A549 (cell line): ENCODE measurements at regions not wholly inside any gene's neighbourhood (a gene's known extent, or its start where the extent isn't known, plus 50 kb on each side); places are given as distances from the start of the nearest gene placed in this dataset.

ENCODE experiments used
- ATAC-seq, 2 experiments: fragments of 200-7000 bp in 1 of 2; fragments of >200 bp in 1 of 2; cut with Nextera tagmentation in 1 of 2; cut with Tn5 transposase in 1 of 2; 3 replicates each; pipeline versions ENCODE4 v1.8.0 to v1.9.1; 2018 to 2020; ENCODE audit warnings: mild to moderate bottlenecking in 1 of 2, moderate library complexity in 1 of 2
- CTCF ChIA-PET: fragments of 300-600 bp; sonication (Branson Sonifier 250); formaldehyde crosslinking; extraction: SDS; loops from one replicate; lab custom pipeline; 2021; ENCODE audit warnings: antibody characterized with exemption, inconsistent platforms; lab: Yijun Ruan, JAX
- POLR2A ChIA-PET: fragments of 350-600 bp; formaldehyde crosslinking; extraction: SDS; loops from one replicate; lab custom pipeline; 2021; ENCODE audit warnings: antibody characterized with exemption, inconsistent platforms; lab: Yijun Ruan, JAX
- DNase-seq, 2 experiments: peaks; one replicate each; pipeline versions ENCODE4 v3.0.0 to v3.0.0-alpha.2; 2011 to 2016; ENCODE audit warnings: low read depth in 1 of 2, low spot score in 1 of 2
- FAIRE-seq: peaks from 2 replicates; lab custom pipeline; 2011; peaks lifted over from hg19 to GRCh38; lab: Jason Lieb, UNC
- H3K27ac ChIP-seq, 2 experiments: fragments of >200 bp; sonication (Bioruptor Twin); formaldehyde crosslinking; 3 replicates each; pipeline ENCODE4 v1.5.1; 2016 to 2017
- H3K4me1 ChIP-seq: fragments of >200 bp; sonication (Bioruptor Twin); formaldehyde crosslinking; 3 replicates; pipeline ENCODE4 v1.6.1; 2016
- H3K4me2 ChIP-seq: fragments of >200 bp; sonication (Bioruptor Twin); formaldehyde crosslinking; 3 replicates; pipeline ENCODE4 v1.6.1; 2016
- H3K4me3 ChIP-seq: fragments of >200 bp; sonication (Bioruptor Twin); formaldehyde crosslinking; 3 replicates; pipeline ENCODE4 v1.5.1; 2016
- H3K9me3 ChIP-seq: fragments of >200 bp; sonication (Bioruptor Twin); formaldehyde crosslinking; 3 replicates; pipeline ENCODE4 v1.6.1; 2016
- CBX2 ChIP-seq: fragments of 200-600 bp; sonication (generic); IDR thresholded peaks from 2 replicates; pipeline ENCODE4 v1.6.1; 2016; ENCODE audit warnings: low read depth, mild to moderate bottlenecking, borderline replicate concordance
- CHD2 ChIP-seq: fragments of 150-350 bp; IDR thresholded peaks from 2 replicates; pipeline ENCODE4 v1.6.1; 2014; ENCODE audit warnings: low read length; ENCODE audit not compliant: partially characterized antibody
- EHMT2 ChIP-seq: fragments of 200-600 bp; sonication (generic); IDR thresholded peaks from 2 replicates; pipeline ENCODE4 v1.6.1; 2016; ENCODE audit warnings: antibody characterized with exemption, low read depth, mild to moderate bottlenecking, moderate library complexity
- EP300 ChIP-seq, 2 experiments: fragments of >200 bp; sonication (Bioruptor Twin); formaldehyde crosslinking; IDR thresholded peaks; 2 replicates in 1 of 2; 3 replicates in 1 of 2; pipeline ENCODE4 v1.6.1; 2016 to 2017
- ESRRA ChIP-seq: fragments of 150-350 bp; IDR thresholded peaks from 2 replicates; pipeline ENCODE4 v1.6.1; 2014; ENCODE audit warnings: mild to moderate bottlenecking, low read length, borderline replicate concordance
- FOSB ChIP-seq: fragments of 250-450 bp; sonication (Bioruptor Pico); IDR thresholded peaks from 2 replicates; pipeline ENCODE4 v1.5.0; 2020; ENCODE audit warnings: mild to moderate bottlenecking, moderate library complexity
- FOXS1 ChIP-seq: fragments of 250-450 bp; sonication (Bioruptor Pico); IDR thresholded peaks from 2 replicates; pipeline ENCODE4 v1.5.0; 2020; ENCODE audit warnings: mild to moderate bottlenecking, moderate library complexity
- GATA3 ChIP-seq: IDR thresholded peaks from 2 replicates; pipeline ENCODE4 v1.6.1; 2012; ENCODE audit warnings: borderline replicate concordance
- HDAC2 ChIP-seq: fragments of 200-600 bp; sonication (generic); IDR thresholded peaks from 2 replicates; pipeline ENCODE4 v1.6.1; 2016
- HEYL ChIP-seq: fragments of 250-450 bp; sonication (Bioruptor Pico); IDR thresholded peaks from 2 replicates; pipeline ENCODE4 v1.8.0; 2021; ENCODE audit warnings: mild to moderate bottlenecking, moderate library complexity
- HOXB5 ChIP-seq: fragments of 250-450 bp; sonication (Bioruptor Pico); IDR thresholded peaks from 2 replicates; pipeline ENCODE4 v1.5.0; 2020; ENCODE audit warnings: mild to moderate bottlenecking, moderate library complexity
- JUN ChIP-seq, 2 experiments: fragments of >200 bp; sonication (Bioruptor Twin); formaldehyde crosslinking; IDR thresholded peaks; 2 replicates in 1 of 2; 3 replicates in 1 of 2; pipeline ENCODE4 v1.6.1; 2016 to 2017
- KDM5A ChIP-seq: fragments of 200-600 bp; sonication (generic); IDR thresholded peaks from 2 replicates; pipeline ENCODE4 v1.6.1; 2016; ENCODE audit warnings: antibody characterized with exemption, mild to moderate bottlenecking
- MAFK ChIP-seq: fragments of 450-650 bp; IDR thresholded peaks from 2 replicates; pipeline ENCODE4 v1.6.1; 2014; ENCODE audit not compliant: partially characterized antibody
- MYC ChIP-seq: IDR thresholded peaks from 2 replicates; pipeline ENCODE4 v1.6.1; 2012; ENCODE audit warnings: mild to moderate bottlenecking, inconsistent platforms, low read length, improper control_type of control experiment, borderline replicate concordance
- NPAS2 ChIP-seq: fragments of 250-450 bp; sonication (Bioruptor Pico); IDR thresholded peaks from 2 replicates; pipeline ENCODE4 v1.8.0; 2022; ENCODE audit warnings: mild to moderate bottlenecking, moderate library complexity, borderline replicate concordance
- NR3C1 ChIP-seq: fragments of >200 bp; sonication (Bioruptor Twin); formaldehyde crosslinking; IDR thresholded peaks from 3 replicates; pipeline ENCODE4 v1.6.1; 2017
- POLR2A ChIP-seq: IDR thresholded peaks from 2 replicates; pipeline ENCODE4 v1.6.1; 2012; ENCODE audit warnings: mild to moderate bottlenecking, low read length
- RAD21 ChIP-seq, 2 experiments: fragments of >200 bp in 1 of 2; sonication (Bioruptor Twin) in 1 of 2; formaldehyde crosslinking in 1 of 2; IDR thresholded peaks in 1 of 2; conservative IDR thresholded peaks in 1 of 2; 2 replicates in 1 of 2; 3 replicates in 1 of 2; pipeline ENCODE4 v1.6.1; 2012 to 2018; ENCODE audit warnings: inconsistent platforms in 1 of 2
- RCOR1 ChIP-seq: fragments of 150-350 bp; IDR thresholded peaks from 2 replicates; pipeline ENCODE4 v1.6.1; 2014; ENCODE audit warnings: antibody characterized with exemption, low read length, low read depth
- ZFP36 ChIP-seq: fragments of 450-650 bp; IDR thresholded peaks from 2 replicates; pipeline ENCODE4 v1.6.1; 2014; ENCODE audit warnings: borderline replicate concordance; ENCODE audit not compliant: partially characterized antibody
- ZNF302 ChIP-seq: fragments of 250-450 bp; sonication (Bioruptor Pico); IDR thresholded peaks from 2 replicates; pipeline ENCODE4 v1.9.0; 2021; ENCODE audit warnings: inconsistent platforms, mild to moderate bottlenecking, moderate library complexity
- ZSCAN20 ChIP-seq: fragments of 250-450 bp; sonication (Bioruptor Pico); IDR thresholded peaks from 2 replicates; pipeline ENCODE4 v1.8.0; 2022; ENCODE audit warnings: mild to moderate bottlenecking, moderate library complexity
- WGBS: methylation state at CpG from one replicate; pipeline ENCODE4 v1.1.6; 2017; ENCODE audit errors: missing lambda C conversion rate; 5-methylcytosine and 5-hydroxymethylcytosine counted together
- TF ChIP-seq, protein P1 (sequence below): fragments of 250-450 bp; sonication (Bioruptor Pico); IDR thresholded peaks from 2 replicates; pipeline ENCODE4 v1.5.0; 2021; ENCODE audit warnings: mild to moderate bottlenecking, moderate library complexity, borderline replicate concordance
- TF ChIP-seq, protein P2 (sequence below): fragments of 150-350 bp; IDR thresholded peaks from 2 replicates; pipeline ENCODE4 v1.6.1; 2014; ENCODE audit warnings: low read depth, mild to moderate bottlenecking, low read length
- TF ChIP-seq, protein P3 (sequence below): IDR thresholded peaks from 2 replicates; pipeline ENCODE4 v1.6.1; 2012
- TF ChIP-seq, protein P4 (sequence below): fragments of >200 bp; sonication (Bioruptor Twin); formaldehyde crosslinking; IDR thresholded peaks from 3 replicates; pipeline ENCODE4 v1.6.1; 2016
- TF ChIP-seq, protein P5 (sequence below): fragments of 450-650 bp; IDR thresholded peaks from 2 replicates; pipeline ENCODE4 v1.6.1; 2014; ENCODE audit warnings: antibody characterized with exemption

DNA sequence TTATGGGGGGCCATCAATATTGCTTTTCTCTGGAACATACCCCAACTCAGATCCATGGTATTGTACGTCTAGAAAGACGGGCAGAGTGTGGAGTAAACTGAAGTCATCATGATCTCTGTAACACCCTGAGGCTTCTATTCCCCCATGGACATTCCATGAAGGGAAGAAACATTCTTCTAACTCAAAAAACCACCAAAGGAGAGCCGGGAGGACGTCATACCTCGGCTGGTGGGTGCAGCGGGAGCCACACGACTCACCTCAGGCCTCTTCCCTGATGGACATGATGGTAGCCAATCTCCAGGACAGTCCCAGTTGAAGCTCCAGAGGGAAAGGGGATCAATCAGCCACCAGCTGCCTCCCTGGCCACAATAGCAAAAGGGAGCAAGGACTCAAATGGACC is 127.3 kb downstream of the MREG start:
- 71% methylated on average over 7 of the region's 7 CpGs for WGBS
- ATAC-seq (no peak), DNase-seq (no peak)
- H3K4me3 ChIP-seq: no peak overlapping the region
- TF ChIP-seq FOSB: no peak
- TF ChIP-seq RAD21 (conservative IDR thresholded peaks at IDR 0.05 in 1 of 2, IDR thresholded peaks at IDR 0.05 in 1 of 2): no peak
- TF ChIP-seq, protein P1, sequence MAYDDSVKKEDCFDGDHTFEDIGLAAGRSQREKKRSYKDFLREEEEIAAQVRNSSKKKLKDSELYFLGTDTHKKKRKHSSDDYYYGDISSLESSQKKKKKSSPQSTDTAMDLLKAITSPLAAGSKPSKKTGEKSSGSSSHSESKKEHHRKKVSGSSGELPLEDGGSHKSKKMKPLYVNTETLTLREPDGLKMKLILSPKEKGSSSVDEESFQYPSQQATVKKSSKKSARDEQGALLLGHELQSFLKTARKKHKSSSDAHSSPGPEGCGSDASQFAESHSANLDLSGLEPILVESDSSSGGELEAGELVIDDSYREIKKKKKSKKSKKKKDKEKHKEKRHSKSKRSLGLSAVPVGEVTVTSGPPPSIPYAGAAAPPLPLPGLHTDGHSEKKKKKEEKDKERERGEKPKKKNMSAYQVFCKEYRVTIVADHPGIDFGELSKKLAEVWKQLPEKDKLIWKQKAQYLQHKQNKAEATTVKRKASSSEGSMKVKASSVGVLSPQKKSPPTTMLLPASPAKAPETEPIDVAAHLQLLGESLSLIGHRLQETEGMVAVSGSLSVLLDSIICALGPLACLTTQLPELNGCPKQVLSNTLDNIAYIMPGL (CRISPR knock-in tag): no peak
- no peak for TF ChIP-seq JUN (IDR thresholded peaks at IDR 0.05)
- no peak for TF ChIP-seq ZFP36
- TF ChIP-seq MYC: no peak
- no peak for TF ChIP-seq HDAC2
- TF ChIP-seq, all 56 proteins: peak for 0
- Histone ChIP-seq H3K4me1 (peaks cover 8% of the 10 kb centered on the region; the same call in 2 of the 3 replicates), H3K4me2 (no peak overlapping the region), H3K27ac (no peak overlapping the region), H3K9me3 (no peaks in the 10 kb centered on the region)
- ChIA-PET POLR2A (no interaction called here), CTCF (interaction anchor here (1.1 kb wide), 1 partner anchor 13 kb away, joined by 3 read pairs; no protein-coding TSS in a partner anchor)
- FAIRE-seq: no peak

DNA sequence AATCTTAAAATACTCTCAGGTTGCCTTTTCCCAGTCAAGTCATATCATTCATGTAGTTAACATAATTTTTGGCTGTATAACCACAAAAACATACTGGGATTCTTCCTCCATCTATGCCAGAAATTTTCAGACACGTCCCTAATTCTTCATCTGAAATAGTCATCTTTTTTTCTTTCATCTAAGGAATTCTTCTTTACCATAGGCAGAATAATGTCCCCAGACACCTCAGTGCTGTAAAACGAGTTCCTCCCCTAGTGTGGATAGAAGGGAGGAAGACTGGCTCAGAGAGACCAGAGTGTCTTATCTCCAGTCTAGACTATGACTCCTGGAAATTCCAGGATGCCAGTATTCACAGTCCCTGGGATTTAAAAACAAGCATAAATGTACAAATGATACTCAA is 127.8 kb downstream of the MREG start:
- DNase-seq (no peak), ATAC-seq (no peak), FAIRE-seq (no peak)
- ChIA-PET CTCF (interaction anchor here (1.5 kb wide), 1 partner anchor 8 kb away, joined by 3 read pairs; no protein-coding TSS in a partner anchor), POLR2A (no interaction called here)
- WGBS: 39% methylated on average over 2 of the region's 2 CpGs
- Histone ChIP-seq H3K9me3 (no peaks in the 10 kb centered on the region), H3K4me1 (peaks cover 10% of the 10 kb centered on the region; the same call in 2 of the 3 replicates), H3K27ac (no peak overlapping the region), H3K4me2 (no peak overlapping the region), H3K4me3 (no peak overlapping the region)
- TF ChIP-seq, protein P2, sequence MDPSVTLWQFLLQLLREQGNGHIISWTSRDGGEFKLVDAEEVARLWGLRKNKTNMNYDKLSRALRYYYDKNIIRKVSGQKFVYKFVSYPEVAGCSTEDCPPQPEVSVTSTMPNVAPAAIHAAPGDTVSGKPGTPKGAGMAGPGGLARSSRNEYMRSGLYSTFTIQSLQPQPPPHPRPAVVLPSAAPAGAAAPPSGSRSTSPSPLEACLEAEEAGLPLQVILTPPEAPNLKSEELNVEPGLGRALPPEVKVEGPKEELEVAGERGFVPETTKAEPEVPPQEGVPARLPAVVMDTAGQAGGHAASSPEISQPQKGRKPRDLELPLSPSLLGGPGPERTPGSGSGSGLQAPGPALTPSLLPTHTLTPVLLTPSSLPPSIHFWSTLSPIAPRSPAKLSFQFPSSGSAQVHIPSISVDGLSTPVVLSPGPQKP: no peak
- no peak for TF ChIP-seq CBX2
- TF ChIP-seq ZSCAN20: no peak
- TF ChIP-seq, protein P3, sequence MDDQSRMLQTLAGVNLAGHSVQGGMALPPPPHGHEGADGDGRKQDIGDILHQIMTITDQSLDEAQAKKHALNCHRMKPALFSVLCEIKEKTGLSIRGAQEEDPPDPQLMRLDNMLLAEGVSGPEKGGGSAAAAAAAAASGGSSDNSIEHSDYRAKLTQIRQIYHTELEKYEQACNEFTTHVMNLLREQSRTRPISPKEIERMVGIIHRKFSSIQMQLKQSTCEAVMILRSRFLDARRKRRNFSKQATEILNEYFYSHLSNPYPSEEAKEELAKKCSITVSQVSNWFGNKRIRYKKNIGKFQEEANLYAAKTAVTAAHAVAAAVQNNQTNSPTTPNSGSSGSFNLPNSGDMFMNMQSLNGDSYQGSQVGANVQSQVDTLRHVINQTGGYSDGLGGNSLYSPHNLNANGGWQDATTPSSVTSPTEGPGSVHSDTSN: no peak
- TF ChIP-seq HOXB5 (CRISPR knock-in tag): no peak
- no peak for TF ChIP-seq FOXS1
- TF ChIP-seq EP300 (IDR thresholded peaks at IDR 0.05): no peak
- no peak for TF ChIP-seq RAD21 (conservative IDR thresholded peaks at IDR 0.05 in 1 of 2, IDR thresholded peaks at IDR 0.05 in 1 of 2)
- no peak for TF ChIP-seq GATA3
- TF ChIP-seq EHMT2: no peak
- no peak for TF ChIP-seq MAFK
- TF ChIP-seq NPAS2 (CRISPR knock-in tag): no peak
- no peak for TF ChIP-seq ESRRA
- TF ChIP-seq HEYL (CRISPR knock-in tag): no peak

DNA sequence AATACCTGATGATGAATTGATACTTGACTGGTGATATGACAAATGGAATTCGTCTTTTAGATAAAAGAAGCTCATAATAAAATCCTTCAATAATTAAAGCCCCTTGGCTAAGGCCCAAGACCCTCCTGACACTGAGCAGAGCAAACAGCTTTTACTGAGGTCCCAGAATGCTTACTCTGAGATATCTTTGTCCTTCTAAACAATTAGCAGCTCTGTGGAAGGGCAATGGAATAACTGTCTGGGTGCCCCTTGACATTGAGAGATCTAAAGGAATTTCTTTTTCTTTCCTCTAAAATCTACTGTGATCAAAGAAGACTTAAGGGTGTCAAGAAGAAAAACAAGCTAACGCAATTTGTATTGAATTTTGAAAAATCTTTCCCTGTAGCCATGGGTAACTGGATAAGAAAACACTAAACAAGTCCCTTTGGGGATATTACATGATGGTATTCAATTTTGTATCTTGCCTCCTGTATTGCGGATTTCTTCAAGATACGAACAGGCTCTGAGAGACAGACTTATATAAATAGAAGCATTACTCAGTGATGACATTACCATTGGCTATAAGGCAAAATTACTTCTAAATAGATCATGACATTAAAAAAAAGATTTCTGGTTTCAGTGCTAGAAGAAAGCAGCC is 128.8 kb downstream of the MREG start:
- no peak overlapping the region for H3K4me3 ChIP-seq
- ATAC-seq (no peak), FAIRE-seq (no peak), DNase-seq (no peak)
- no peaks in the 10 kb centered on the region for H3K9me3 ChIP-seq
- H3K4me2 ChIP-seq: no peak overlapping the region
- ChIA-PET CTCF (interaction anchor here (1.0 to 1.5 kb wide), 2 partner anchors 9 to 13 kb away, joined by 3 read pairs; no protein-coding TSS in a partner anchor), POLR2A (no interaction called here)
- H3K27ac ChIP-seq: no peak overlapping the region
- H3K4me1 ChIP-seq: peaks cover 10% of the 10 kb centered on the region; the same call in 2 of the 3 replicates
- WGBS: 83% methylated on average over 4 of the region's 4 CpGs
- TF ChIP-seq NR3C1: no peak
- TF ChIP-seq, protein P2: no peak
- no peak for TF ChIP-seq HEYL (CRISPR knock-in tag)
- TF ChIP-seq, protein P4, sequence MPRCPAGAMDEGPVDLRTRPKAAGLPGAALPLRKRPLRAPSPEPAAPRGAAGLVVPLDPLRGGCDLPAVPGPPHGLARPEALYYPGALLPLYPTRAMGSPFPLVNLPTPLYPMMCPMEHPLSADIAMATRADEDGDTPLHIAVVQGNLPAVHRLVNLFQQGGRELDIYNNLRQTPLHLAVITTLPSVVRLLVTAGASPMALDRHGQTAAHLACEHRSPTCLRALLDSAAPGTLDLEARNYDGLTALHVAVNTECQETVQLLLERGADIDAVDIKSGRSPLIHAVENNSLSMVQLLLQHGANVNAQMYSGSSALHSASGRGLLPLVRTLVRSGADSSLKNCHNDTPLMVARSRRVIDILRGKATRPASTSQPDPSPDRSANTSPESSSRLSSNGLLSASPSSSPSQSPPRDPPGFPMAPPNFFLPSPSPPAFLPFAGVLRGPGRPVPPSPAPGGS: no peak
- no peak for TF ChIP-seq CHD2
- TF ChIP-seq, protein P5, sequence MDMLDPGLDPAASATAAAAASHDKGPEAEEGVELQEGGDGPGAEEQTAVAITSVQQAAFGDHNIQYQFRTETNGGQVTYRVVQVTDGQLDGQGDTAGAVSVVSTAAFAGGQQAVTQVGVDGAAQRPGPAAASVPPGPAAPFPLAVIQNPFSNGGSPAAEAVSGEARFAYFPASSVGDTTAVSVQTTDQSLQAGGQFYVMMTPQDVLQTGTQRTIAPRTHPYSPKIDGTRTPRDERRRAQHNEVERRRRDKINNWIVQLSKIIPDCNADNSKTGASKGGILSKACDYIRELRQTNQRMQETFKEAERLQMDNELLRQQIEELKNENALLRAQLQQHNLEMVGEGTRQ: no peak
- no peak for TF ChIP-seq ZNF302 (CRISPR knock-in tag)
- no peak for TF ChIP-seq EHMT2
- TF ChIP-seq FOSB: no peak
- TF ChIP-seq RCOR1: no peak
- no peak for TF ChIP-seq EP300 (IDR thresholded peaks at IDR 0.05)
- no peak for TF ChIP-seq KDM5A
- no peak for TF ChIP-seq POLR2A
